Thyroid gland (tissue), 4 donors: ENCODE measurements at regions not wholly inside any gene's neighbourhood (a gene's known extent, or its start where the extent isn't known, plus 50 kb on each side); places are given as distances from the start of the nearest gene placed in this dataset.

ENCODE experiments used
- DNase-seq, 2 donors: peaks; one replicate each; pipeline ENCODE4 v3.0.0-alpha.2; 2019
- H3K27ac ChIP-seq, 3 donors: fragments of 200-600 bp; sonication (generic); 1 replicate in 2 of 3; 2 replicates in 1 of 3; pipeline ENCODE4 v1.5.1; 2016 to 2019; ENCODE audit warnings: mild to moderate bottlenecking in 1 of 3, moderate library complexity in 1 of 3
- H3K27me3 ChIP-seq: fragments of 200-600 bp; sonication (generic); one replicate; pipeline ENCODE4 v1.5.1; 2019
- H3K36me3 ChIP-seq, 2 donors: fragments of 200-600 bp; sonication (generic); one replicate each; pipeline ENCODE4 v1.5.1; 2016 to 2019
- H3K4me1 ChIP-seq, 2 donors: fragments of 200-600 bp; sonication (generic); one replicate each; pipeline ENCODE4 v1.5.1; 2017 to 2019
- H3K4me3 ChIP-seq, 3 donors: fragments of 200-600 bp; sonication (generic); replicated peaks in 1 of 3; 1 replicate in 2 of 3; 2 replicates in 1 of 3; pipeline ENCODE4 v1.5.1; 2016; ENCODE audit warnings: mild to moderate bottlenecking in 1 of 3
- H3K9me3 ChIP-seq: fragments of 200-600 bp; sonication (generic); one replicate; pipeline ENCODE4 v1.5.1; 2017
- CTCF ChIP-seq, 6 experiments: fragments of 200-600 bp in 3 of 6; fragments of 450-650 bp in 3 of 6; sonication (generic) in 3 of 6; IDR thresholded peaks; one replicate each; pipeline ENCODE4 v1.5.1; 2016 to 2019; ENCODE audit warnings: antibody characterized with exemption in 6 of 6, mild to moderate bottlenecking in 2 of 6, inconsistent platforms in 1 of 6, moderate library complexity in 1 of 6
- POLR2A ChIP-seq, 2 donors: fragments of 450-650 bp; IDR thresholded peaks; one replicate each; pipeline ENCODE4 v1.6.1; 2017; ENCODE audit warnings: antibody characterized with exemption in 2 of 2, mild to moderate bottlenecking in 2 of 2, moderate library complexity in 1 of 2
- WGBS, 2 donors: methylation state at CpG; one replicate each; pipeline ENCODE4 v1.1.5; 2017; 5-methylcytosine and 5-hydroxymethylcytosine counted together
- intact Hi-C: fragments of 100-400 bp; cut with DNase I; formaldehyde crosslinking; loops from one replicate; pipeline ENCODE4 v1.15.1; 2023

- 46 to 68% methylated on average over 3 to 5 of the region's 5 CpGs for whole genome bisulfite sequencing, 2 donors
- Histone ChIP-seq H3K4me1 (peaks cover 14 to 17% of the 10 kb centered on the region in 2 donors), H3K36me3 (no peaks in the 10 kb centered on the region), H3K9me3 (no peaks in the 10 kb centered on the region), H3K4me3 (no peak overlapping the region), H3K27ac (no peak overlapping the region), H3K27me3 (no peaks in the 10 kb centered on the region)
- TF ChIP-seq POLR2A (IDR thresholded peaks at IDR 0.05) (no peak), CTCF (IDR thresholded peaks at IDR 0.05) (no peak)
- intact Hi-C loops = loop anchor here (5.0 to 10.0 kb wide), 2 partner anchors 112 to 281 kb away; no protein-coding TSS in a partner anchor
- no peak for DNase-seq
Measured at GRCh38 chr12:3996322-3996721, 123.1 kb upstream of the PARP11 start.

- intact Hi-C loops = loop anchor here (2.0 to 10.0 kb wide), 3 partner anchors 43 to 282 kb away; no protein-coding TSS in a partner anchor
- DNase-seq = no peak
- Histone ChIP-seq H3K4me1 (peaks cover 14 to 16% of the 10 kb centered on the region in 2 donors), H3K27me3 (no peaks in the 10 kb centered on the region), H3K9me3 (no peaks in the 10 kb centered on the region), H3K27ac (no peak overlapping the region), H3K4me3 (no peak overlapping the region), H3K36me3 (no peaks in the 10 kb centered on the region)
- TF ChIP-seq CTCF (IDR thresholded peaks at IDR 0.05) (no peak), POLR2A (IDR thresholded peaks at IDR 0.05) (no peak)
- 98 to 99% methylated on average over 2 of the region's 2 CpGs for WGBS, 2 donors
Measured at GRCh38 chr12:3995306-3995705, 122.1 kb upstream of the PARP11 start.

- Histone ChIP-seq H3K36me3 (no peaks in the 10 kb centered on the region), H3K9me3 (no peaks in the 10 kb centered on the region), H3K4me3 (no peak overlapping the region), H3K27me3 (no peaks in the 10 kb centered on the region), H3K27ac (no peak overlapping the region), H3K4me1 (peaks cover 7 to 8% of the 10 kb centered on the region in 2 donors)
- intact Hi-C loops = loop anchor here (2.0 to 10.0 kb wide), 2 partner anchors 44 to 110 kb away; no protein-coding TSS in a partner anchor
- no peak for TF ChIP-seq CTCF (IDR thresholded peaks at IDR 0.05)
- no peak for DNase-seq
- 74 to 79% methylated on average over 3 of the region's 3 CpGs for WGBS, 2 donors
Measured at GRCh38 chr12:3994500-3994899, 121.3 kb upstream of the PARP11 start.

DNA sequence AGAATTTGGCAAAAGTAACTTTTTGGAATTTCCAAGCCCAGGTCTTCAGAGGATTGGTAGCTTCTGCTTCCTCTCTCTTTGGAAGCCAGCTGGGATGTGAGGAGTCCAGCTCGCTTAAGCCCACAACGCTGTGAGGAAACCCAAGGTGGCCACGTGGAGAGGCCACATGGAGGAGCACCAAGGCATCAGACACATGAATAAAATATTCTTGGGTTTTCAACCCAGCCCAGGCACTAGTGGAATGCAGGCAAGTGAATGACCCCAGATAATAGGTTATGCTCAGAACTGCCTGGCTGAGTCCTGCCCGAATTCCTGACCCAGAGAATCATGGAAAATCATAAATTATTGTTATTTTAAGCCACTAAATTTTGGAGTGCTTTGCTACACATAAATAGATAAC, 119.7 kb upstream of the PARP11 start:
- Histone ChIP-seq H3K4me3 (no peak overlapping the region), H3K9me3 (no peaks in the 10 kb centered on the region), H3K27me3 (no peaks in the 10 kb centered on the region), H3K27ac (no peak overlapping the region), H3K4me1 (no peaks in the 10 kb centered on the region), H3K36me3 (no peaks in the 10 kb centered on the region)
- TF ChIP-seq POLR2A (IDR thresholded peaks at IDR 0.05) = no peak
- no peak for TF ChIP-seq CTCF (IDR thresholded peaks at IDR 0.05)
- DNase-seq = no peak
- intact Hi-C loops = loop anchor here (10.0 kb wide), 1 partner anchor 108 kb away; no protein-coding TSS in a partner anchor
- WGBS, 2 donors = 60 to 79% methylated on average over 4 of the region's 4 CpGs

GRCh38 chr12:3991798-3992580, 118.8 kb upstream of the PARP11 start:
- H3K9me3 ChIP-seq = no peaks in the 10 kb centered on the region
- intact Hi-C loops = loop anchor here (10.0 kb wide), 1 partner anchor 107 kb away; no protein-coding TSS in a partner anchor
- no peaks in the 10 kb centered on the region for H3K4me1 ChIP-seq
- H3K27me3 ChIP-seq = no peaks in the 10 kb centered on the region
- no peak overlapping the region for H3K4me3 ChIP-seq
- TF ChIP-seq POLR2A (IDR thresholded peaks at IDR 0.05) (no peak), CTCF (IDR thresholded peaks at IDR 0.05) (no peak)
- no peaks in the 10 kb centered on the region for H3K36me3 ChIP-seq
- WGBS, 2 donors = 82 to 88% methylated on average over 11 of the region's 11 CpGs
- DNase-seq = no peak
- no peak overlapping the region for H3K27ac ChIP-seq
